Choroid plexus epithelial cell (primary cell): ENCODE measurements at regions not wholly inside any gene's neighbourhood (a gene's known extent, or its start where the extent isn't known, plus 50 kb on each side); places are given as distances from the start of the nearest gene placed in this dataset.

ENCODE experiments used
- DNase-seq: peaks from one replicate; pipeline ENCODE4 v3.0.0-alpha.2; 2010; ENCODE audit warnings: low read depth
- H3K4me3 ChIP-seq: 2 replicates; pipeline ENCODE4 v1.5.1; 2011; ENCODE audit warnings: low read depth, mild to moderate bottlenecking, control low read depth, low read length, moderate library complexity
- CTCF ChIP-seq: conservative IDR thresholded peaks from 2 replicates; pipeline ENCODE4 v1.5.1; 2011; ENCODE audit warnings: low read depth, mild to moderate bottlenecking, control low read depth, inconsistent platforms, low read length, moderate library complexity

DNA sequence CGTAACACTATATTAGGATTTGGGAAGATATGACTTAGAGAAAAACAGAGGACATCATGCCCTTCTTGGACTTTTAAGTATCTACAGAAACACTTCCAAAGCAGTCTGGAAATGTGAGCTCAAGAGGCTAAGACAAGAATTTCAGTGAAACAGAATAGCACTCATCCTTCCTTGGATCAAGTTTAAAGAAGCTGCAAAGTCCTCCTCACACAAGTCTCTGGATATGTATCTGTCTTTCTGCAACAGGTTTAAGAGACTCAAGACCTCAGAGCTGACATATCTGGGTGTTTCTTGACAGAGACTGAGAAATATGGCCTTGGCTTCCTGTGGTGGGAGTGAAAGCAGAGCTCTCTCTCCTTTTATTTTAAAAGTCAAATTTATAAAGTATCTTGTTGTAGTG lies 82.5 kb upstream of the GIMD1 start:
- no peak overlapping the region for H3K4me3 ChIP-seq
- TF ChIP-seq CTCF, result no peak
- DNase-seq, result no peak

GRCh38 chr4:106450249-106450648 lies 81.7 kb upstream of the GIMD1 start:
- H3K4me3 ChIP-seq, result no peak overlapping the region
- no peak for TF ChIP-seq CTCF
- DNase-seq, result peak; percentile 20

- DNase-seq, result peak; percentile 60
- TF ChIP-seq CTCF, result no peak
- H3K4me3 ChIP-seq, result no peak overlapping the region
These were observed 76.0 kb upstream of the GIMD1 start for GRCh38 chr4:106444557-106444956.

- no peak for DNase-seq
- no peak for TF ChIP-seq CTCF
- H3K4me3 ChIP-seq, result no peak overlapping the region
These were observed 62.2 kb upstream of the GIMD1 start for GRCh38 chr4:106430797-106431196.

DNA sequence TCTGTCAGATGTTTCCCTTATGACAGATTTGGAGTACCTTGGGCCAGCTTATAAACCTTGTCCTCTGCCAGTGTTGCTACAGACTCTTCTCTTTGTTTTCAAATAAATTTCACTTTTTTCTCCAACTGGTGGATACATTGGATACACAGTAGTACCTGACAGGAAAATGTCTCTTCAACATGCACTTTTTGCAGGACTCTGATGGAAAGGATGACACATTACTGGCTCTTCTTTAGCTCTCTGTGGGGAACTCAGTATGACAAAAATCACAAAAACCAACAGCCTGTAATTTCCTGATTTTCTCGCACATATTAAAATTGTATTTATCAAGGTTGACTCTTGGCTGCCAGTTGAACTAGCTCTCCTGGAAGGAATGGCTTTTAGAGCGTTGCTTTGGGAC lies 61.3 kb upstream of the GIMD1 start:
- DNase-seq, result no peak
- no peak for TF ChIP-seq CTCF
- H3K4me3 ChIP-seq, result no peak overlapping the region

- no peak for TF ChIP-seq CTCF
- DNase-seq, result no peak
- no peak overlapping the region for H3K4me3 ChIP-seq
These were observed 57.5 kb upstream of the GIMD1 start for GRCh38 chr4:106426069-106426468.

GRCh38 chr4:106425576-106425975 lies 57.0 kb upstream of the GIMD1 start:
- no peak for DNase-seq
- TF ChIP-seq CTCF, result no peak
- no peak overlapping the region for H3K4me3 ChIP-seq
